K562 (cell line): ENCODE measurements at regions not wholly inside any gene's neighbourhood (a gene's known extent, or its start where the extent isn't known, plus 50 kb on each side); places are given as distances from the start of the nearest gene placed in this dataset.

ENCODE experiments used
- ATAC-seq: fragments of 200-7000 bp; cut with Tn5 transposase; 3 replicates; pipeline ENCODE4 v1.9.1; 2020; ENCODE audit warnings: moderate library complexity
- BruUV-seq: library from RNA; stranded (reverse); fragments of 400-500 nt; replicated peaks from 2 replicates; lab custom pipeline; 2021; lab: Mats Ljungman, UMichigan
- CTCF ChIA-PET: fragments of 300-600 bp; formaldehyde crosslinking; extraction: SDS; loops from one replicate; lab custom pipeline; 2021; ENCODE audit warnings: low intra/inter-chr PET ratio; lab: Yijun Ruan, JAX
- POLR2A ChIA-PET: fragments of 300-600, 350-650 bp; sonication (Branson Sonifier 250); formaldehyde crosslinking; extraction: SDS; loops from one replicate; lab custom pipeline; 2021; ENCODE audit warnings: antibody characterized with exemption, inconsistent platforms; lab: Yijun Ruan, JAX
- DNase-seq, 4 experiments: peaks; one replicate each; pipeline versions ENCODE4 v3.0.0 to v3.0.0-alpha.2; 2011 to 2018; ENCODE audit warnings: low spot score in 3 of 4, mixed read lengths in 3 of 4; ENCODE audit errors: extremely low read depth in 1 of 4
- FAIRE-seq: peaks from 2 replicates; lab custom pipeline; 2011; peaks lifted over from hg19 to GRCh38; lab: Jason Lieb, UNC
- H2AFZ ChIP-seq: 2 replicates; pipeline ENCODE4 v1.6.0; 2011; ENCODE audit warnings: low read depth, low read length, control low read depth, inconsistent platforms
- H3K27ac ChIP-seq: fragments of 200-600 bp; 3 replicates; pipeline ENCODE4 v1.8.0; 2011; ENCODE audit warnings: low read depth, mild to moderate bottlenecking, control low read depth, inconsistent platforms, low read length, moderate library complexity, mixed read lengths; ENCODE audit errors: extremely low read depth
- H3K27me3 ChIP-seq, 2 experiments: fragments of 300-600 bp in 1 of 2; 2 replicates in 1 of 2; 3 replicates in 1 of 2; pipeline versions ENCODE4 v1.6.0 to v1.8.0; 2011; ENCODE audit warnings: inconsistent platforms in 2 of 2, low read length in 2 of 2, mild to moderate bottlenecking in 1 of 2, mixed read lengths in 1 of 2, moderate library complexity in 1 of 2; ENCODE audit not compliant: control insufficient read depth in 2 of 2, insufficient read depth in 2 of 2
- H3K36me3 ChIP-seq: fragments of 300-600 bp; 3 replicates; pipeline ENCODE4 v1.8.0; 2011; ENCODE audit warnings: mild to moderate bottlenecking, low read length, inconsistent platforms; ENCODE audit not compliant: control insufficient read depth, insufficient read depth
- H3K4me1 ChIP-seq, 2 experiments: fragments of 200-600 bp in 1 of 2; replicated peaks in 1 of 2; 2 replicates in 1 of 2; 3 replicates in 1 of 2; pipeline versions ENCODE4 v1.5.1 to v1.8.0; 2011; ENCODE audit warnings: inconsistent platforms in 2 of 2, low read length in 2 of 2, mild to moderate bottlenecking in 1 of 2, mixed read lengths in 1 of 2, moderate library complexity in 1 of 2; ENCODE audit not compliant: control insufficient read depth in 2 of 2, insufficient read depth in 2 of 2
- H3K4me2 ChIP-seq: 2 replicates; pipeline ENCODE4 v1.6.1; 2011; ENCODE audit warnings: low read length, control low read depth, inconsistent platforms, mixed read lengths; ENCODE audit not compliant: insufficient read depth
- H3K4me3 ChIP-seq: fragments of 200-600 bp; sonication (generic), shearing (Covaris generic); 2 replicates; pipeline ENCODE4 v1.5.1; 2016; ENCODE audit warnings: control low read depth, inconsistent platforms
- H3K79me2 ChIP-seq: fragments of 200-600 bp; 3 replicates; pipeline ENCODE4 v1.8.0; 2011; ENCODE audit warnings: low read length, inconsistent platforms; ENCODE audit not compliant: control insufficient read depth, insufficient read depth
- H3K9ac ChIP-seq, 2 experiments: 2 replicates each; pipeline versions ENCODE4 v1.6.0 to v1.6.1; 2011; ENCODE audit warnings: low read depth in 2 of 2, low read length in 2 of 2, control low read depth in 1 of 2, inconsistent platforms in 1 of 2, mild to moderate bottlenecking in 1 of 2, mixed read lengths in 1 of 2; ENCODE audit not compliant: insufficient read depth in 1 of 2
- H3K9me1 ChIP-seq: one replicate; pipeline ENCODE4 v1.6.0; 2011; ENCODE audit warnings: inconsistent platforms, mild to moderate bottlenecking, low read length, moderate library complexity; ENCODE audit not compliant: control insufficient read depth, insufficient read depth
- H3K9me3 ChIP-seq: replicated peaks from 2 replicates; pipeline ENCODE4 v1.5.1; 2011; ENCODE audit warnings: low read depth, low read length, inconsistent platforms; ENCODE audit not compliant: control insufficient read depth, insufficient read depth
- H4K20me1 ChIP-seq: replicated peaks from 2 replicates; pipeline ENCODE4 v1.6.1; 2011; ENCODE audit warnings: low read length, inconsistent platforms, mixed read lengths; ENCODE audit not compliant: control insufficient read depth, insufficient read depth
- GTF2E2 ChIP-seq: fragments of 200-800 bp; sonication (Bioruptor generic); IDR thresholded peaks from 2 replicates; pipeline ENCODE4 v1.6.1; 2016; ENCODE audit warnings: missing genetic modification characterization, missing compliant biosample characterization
- KAT7 ChIP-seq: sonication (generic); formaldehyde crosslinking; IDR thresholded peaks from 2 replicates; pipeline ENCODE4 v1.8.0; 2022; ENCODE audit warnings: missing genetic modification reagents, mild to moderate bottlenecking, borderline replicate concordance
- YY1 ChIP-seq, 3 experiments: IDR thresholded peaks; 2 replicates each; pipeline ENCODE4 v1.6.1; 2011; ENCODE audit warnings: low read length in 2 of 3, mild to moderate bottlenecking in 2 of 3, moderate library complexity in 2 of 3, borderline replicate concordance in 1 of 3, control low read depth in 1 of 3, low read depth in 1 of 3; ENCODE audit not compliant: insufficient read depth in 3 of 3, insufficient replicate concordance in 2 of 3, control insufficient read depth in 1 of 3, insufficient read length in 1 of 3; ENCODE audit errors: extremely low read depth in 1 of 3
- WGBS: fragments of 100-300 bp; shearing (Covaris generic); methylation state at CpG from one replicate; pipeline ENCODE4 v1.1.6; 2016; ENCODE audit warnings: low coverage, mixed read lengths; ENCODE audit not compliant: insufficient coverage; ENCODE audit errors: missing lambda C conversion rate; 5-methylcytosine and 5-hydroxymethylcytosine counted together
- in situ Hi-C: fragments of 300-500 bp; cut with MboI; formaldehyde crosslinking; loops from 4 replicates; pipeline ENCODE4 v1.15.0; 2018; ENCODE audit warnings: inconsistent platforms, mixed read lengths
- intact Hi-C: fragments of 100-400 bp; cut with micrococcal nuclease; formaldehyde crosslinking; loops from 2 replicates; pipeline ENCODE4 v1.14.2; 2022
- TF ChIP-seq, protein P1 (sequence below): fragments of 450-650 bp; formaldehyde crosslinking; IDR thresholded peaks from 2 replicates; pipeline ENCODE4 v1.4.0; 2020; ENCODE audit warnings: mild to moderate bottlenecking, moderate library complexity

DNA sequence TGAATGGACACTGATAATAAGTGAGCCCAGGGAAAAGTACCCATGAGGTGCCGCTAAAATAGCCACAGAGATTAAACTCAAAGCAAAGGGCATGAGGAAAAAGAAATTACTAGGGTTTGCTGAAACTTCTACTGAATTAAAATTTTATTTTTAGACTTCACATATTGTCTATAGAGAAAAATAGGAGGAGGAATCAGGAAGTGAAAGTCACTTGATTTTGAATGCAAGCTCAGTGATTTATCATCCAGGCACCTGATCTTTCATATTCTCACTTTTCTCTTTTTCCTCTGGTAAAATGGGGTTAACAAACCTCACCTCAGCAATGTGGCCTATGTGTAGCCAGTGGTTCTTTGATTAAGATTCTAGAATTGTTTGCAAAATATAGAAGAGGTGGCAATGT is 479.8 kb downstream of the BCL11B start:
- no peaks in the 10 kb centered on the region for H3K9me1 ChIP-seq
- WGBS = no CpG with 5 or more reads among the region's 1 CpG
- H3K9ac ChIP-seq = no peak overlapping the region
- no TSS peak for BruUV-seq
- ChIA-PET POLR2A (no interaction called here), CTCF (no interaction called here)
- no peak overlapping the region for H3K4me3 ChIP-seq
- ATAC-seq (no peak), FAIRE-seq (no peak), DNase-seq (no peak)
- H3K9me3 ChIP-seq = no peaks in the 10 kb centered on the region
- no peaks in the 10 kb centered on the region for H3K79me2 ChIP-seq
- in situ Hi-C loops (no loop called here), intact Hi-C loops (no loop called here)
- H3K36me3 ChIP-seq = no peaks in the 10 kb centered on the region
- H4K20me1 ChIP-seq = no peaks in the 10 kb centered on the region
- H3K27me3 ChIP-seq = no peaks in the 10 kb centered on the region
- TF ChIP-seq, protein P1, sequence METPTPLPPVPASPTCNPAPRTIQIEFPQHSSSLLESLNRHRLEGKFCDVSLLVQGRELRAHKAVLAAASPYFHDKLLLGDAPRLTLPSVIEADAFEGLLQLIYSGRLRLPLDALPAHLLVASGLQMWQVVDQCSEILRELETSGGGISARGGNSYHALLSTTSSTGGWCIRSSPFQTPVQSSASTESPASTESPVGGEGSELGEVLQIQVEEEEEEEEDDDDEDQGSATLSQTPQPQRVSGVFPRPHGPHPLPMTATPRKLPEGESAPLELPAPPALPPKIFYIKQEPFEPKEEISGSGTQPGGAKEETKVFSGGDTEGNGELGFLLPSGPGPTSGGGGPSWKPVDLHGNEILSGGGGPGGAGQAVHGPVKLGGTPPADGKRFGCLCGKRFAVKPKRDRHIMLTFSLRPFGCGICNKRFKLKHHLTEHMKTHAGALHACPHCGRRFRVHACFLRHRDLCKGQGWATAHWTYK (CRISPR knock-in tag) = no peak
- TF ChIP-seq GTF2E2 (tag) = no peak
- no peak for TF ChIP-seq YY1 (IDR thresholded peaks at IDR 0.05; ENCODE audit: borderline replicate concordance in 1 of 3, control insufficient read depth in 1 of 3, extremely low read depth in 1 of 3, insufficient read depth in 3 of 3, insufficient read length in 1 of 3, insufficient replicate concordance in 2 of 3, low read depth in 1 of 3, low read length in 2 of 3)
- TF ChIP-seq KAT7 (CRISPR knock-in tag) = no peak
- no peaks in the 10 kb centered on the region for H3K4me1 ChIP-seq
- no peak overlapping the region for H2AFZ ChIP-seq
- no peak overlapping the region for H3K27ac ChIP-seq
- no peak overlapping the region for H3K4me2 ChIP-seq
